Spleen (tissue), 7 donors: ENCODE measurements at regions not wholly inside any gene's neighbourhood (a gene's known extent, or its start where the extent isn't known, plus 50 kb on each side); places are given as distances from the start of the nearest gene placed in this dataset.
A peak's percentile ranks its signal among the peaks of the same experiment; 100 is the strongest.

Source experiments
- CTCF ChIP-seq, 11 experiments: fragments of 200-600 bp in 7 of 11; fragments of 450-650 bp in 4 of 11; sonication (generic) in 4 of 11; IDR thresholded peaks in 8 of 11; conservative IDR thresholded peaks in 3 of 11; 1 replicate in 7 of 11; 2 replicates in 4 of 11; pipeline versions ENCODE4 v1.4.0 to v1.8.0; 2016 to 2021; ENCODE audit warnings: antibody characterized with exemption in 11 of 11, inconsistent platforms in 4 of 11, mild to moderate bottlenecking in 1 of 11
- POLR2AphosphoS5 ChIP-seq, 3 donors: sonication (generic); formaldehyde crosslinking; IDR thresholded peaks; one replicate each; pipeline ENCODE4 v1.5.1; 2017; ENCODE audit warnings: antibody characterized with exemption in 3 of 3
- donor health status: DM: no; HTN: no; CAD: no; lungs with moderate emphysema.
- donor health status: DM: no; HTN: no; CAD: no.
- donor health status: DM: no; HTN: no; CAD: no.

DNA sequence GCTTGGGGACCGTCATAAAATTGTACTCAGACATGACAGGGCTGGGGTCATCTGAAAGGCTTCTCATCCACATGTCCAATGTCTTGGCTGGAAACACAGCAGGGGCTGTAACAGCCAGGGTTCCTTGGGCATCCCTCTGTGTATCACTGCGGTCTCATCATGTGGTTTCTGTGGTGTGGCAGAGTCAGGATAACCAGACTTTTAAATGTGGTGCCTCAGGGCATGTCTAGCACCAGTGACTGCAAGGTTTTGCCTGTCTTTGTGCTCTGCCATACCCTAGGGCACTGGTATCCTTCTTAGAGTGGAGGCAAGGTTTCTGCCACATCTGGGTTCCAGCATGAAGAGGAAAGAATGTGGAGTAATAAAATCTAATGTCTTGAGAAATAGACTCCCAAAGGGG lies 124.2 kb downstream of the PLEKHG1 start:
- TF ChIP-seq POLR2AphosphoS5 (IDR thresholded peaks at IDR 0.05) (peak in 2 of 3 donors; percentile 16), CTCF (IDR thresholded peaks at IDR 0.05 in 8 of 11, conservative IDR thresholded peaks at IDR 0.05 in 3 of 11) (no peak)
